ENCODE measurements at regions not wholly inside any gene's neighbourhood (a gene's known extent, or its start where the extent isn't known, plus 50 kb on each side); places are given as distances from the start of the nearest gene placed in this dataset.
"Not testable (repeated sequence)": the region's sequence is repeated elsewhere in the genome, so short reads cannot be mapped to it uniquely, and the experiment has no call there.

DNA sequence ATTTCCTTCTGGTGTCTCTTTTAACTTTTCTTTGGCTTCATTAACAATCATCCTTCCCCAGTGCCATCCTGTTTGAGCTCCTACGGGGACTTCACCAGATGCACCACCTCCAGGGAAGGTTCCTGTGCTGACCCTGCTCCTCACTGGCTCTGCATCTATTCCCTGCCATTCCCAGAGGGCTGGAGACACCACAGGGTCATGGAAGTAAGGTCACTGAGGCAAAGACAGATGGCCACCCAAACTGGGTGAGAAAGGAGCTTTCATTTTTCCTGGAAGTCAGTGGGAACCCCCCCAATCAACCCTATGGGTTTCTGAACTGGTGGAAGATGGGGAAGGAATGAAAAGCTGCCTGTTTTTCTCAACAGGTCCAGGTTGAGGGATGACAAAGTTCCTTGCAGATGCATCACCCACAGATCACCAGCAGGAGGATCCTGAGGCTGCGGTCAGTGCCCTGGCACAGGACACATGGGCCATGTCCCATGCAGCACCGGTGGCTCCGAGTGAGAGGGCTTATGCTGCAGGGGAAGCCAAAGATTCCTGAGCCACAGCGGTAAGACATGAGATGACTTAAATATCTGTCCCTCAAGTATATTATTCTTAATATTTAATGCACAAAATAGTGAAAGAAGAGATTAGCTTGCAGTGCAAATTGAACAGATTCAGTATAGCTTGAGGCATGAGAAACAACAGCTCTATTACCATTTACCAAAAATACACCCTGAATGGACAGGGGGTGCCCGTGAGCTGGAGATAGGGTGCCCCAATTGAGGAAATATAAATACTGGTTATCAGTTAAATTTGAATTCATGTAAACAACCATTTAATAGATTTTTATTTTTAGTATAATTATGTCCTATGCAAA lies 73.0 kb upstream of the VPREB1 start:
- in situ Hi-C loops (cut with HindIII; ENCODE audit: low pct_ligation_motif_present, low pct_unique_long_range_greater_than_20kb, low sequenced_read_pairs): no loop called here
- peak; percentile 44 for DNase-seq

DNA sequence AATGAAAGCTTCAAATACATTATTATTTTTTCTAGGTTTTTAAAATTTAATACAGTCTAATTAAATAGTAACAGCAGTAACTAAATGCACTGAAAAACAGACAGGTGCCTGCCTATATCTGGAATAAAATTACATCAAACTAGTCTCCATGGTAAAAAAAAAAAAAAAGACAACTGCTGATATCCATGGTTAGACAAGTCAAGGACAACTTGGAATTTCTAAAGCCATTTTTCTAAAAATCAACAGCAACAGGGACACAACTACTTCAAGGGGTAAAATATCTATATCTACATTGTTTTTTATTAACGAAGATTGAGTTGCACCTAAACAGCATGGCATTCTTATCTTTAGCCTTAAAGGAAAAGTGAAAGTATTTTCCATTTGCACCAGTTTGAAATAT lies 74.7 kb upstream of the VPREB1 start:
- no peak for DNase-seq
- in situ Hi-C loops (cut with HindIII; ENCODE audit: low pct_ligation_motif_present, low pct_unique_long_range_greater_than_20kb, low sequenced_read_pairs): no loop called here

DNA sequence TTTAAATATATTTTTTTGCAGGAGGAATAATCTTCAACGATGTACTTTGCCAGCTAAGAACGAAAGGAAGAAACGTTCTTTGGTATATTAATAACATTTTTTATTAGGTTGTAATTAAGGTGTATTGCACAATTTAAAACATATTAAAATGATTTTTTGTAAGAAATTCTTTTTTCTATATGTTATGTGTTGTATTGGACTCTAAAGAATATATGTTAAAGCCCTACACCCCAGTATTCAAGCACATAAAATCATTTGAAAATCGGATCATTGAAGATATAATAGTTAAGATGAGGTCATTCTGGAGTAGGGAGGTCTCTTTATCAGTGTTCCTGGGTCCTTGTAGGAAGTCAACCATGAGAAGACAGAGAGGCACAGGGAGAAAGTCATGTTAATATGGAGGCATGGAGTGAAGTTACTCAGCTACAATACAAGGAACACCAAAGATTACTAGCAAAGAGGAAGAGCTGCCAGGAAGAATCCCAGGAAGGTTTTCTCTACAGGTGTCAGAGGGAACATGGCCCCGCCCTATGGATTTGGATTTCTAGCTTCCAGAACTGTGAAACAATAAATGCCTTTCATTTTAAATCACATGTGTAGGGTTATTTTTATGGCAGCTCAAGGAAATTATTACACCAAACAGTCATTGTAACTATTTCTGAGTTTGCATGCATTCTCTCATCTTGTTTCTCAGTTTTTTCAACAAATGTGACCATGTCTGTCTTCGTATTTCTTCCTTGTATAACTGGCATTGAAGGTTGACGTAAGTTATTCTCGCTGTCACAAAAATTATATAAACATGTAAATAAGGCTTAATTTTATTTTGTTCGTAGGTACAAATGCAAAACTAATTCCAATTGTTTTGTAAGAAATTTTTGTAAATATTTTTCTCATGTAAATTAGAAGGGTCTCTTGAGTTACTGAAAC lies 75.4 kb upstream of the VPREB1 start:
- no peak for DNase-seq

GRCh38 chr22:22168190-22168940 lies 76.2 kb upstream of the VPREB1 start:
- no peak for DNase-seq
- in situ Hi-C loops (cut with HindIII; ENCODE audit: low pct_ligation_motif_present, low pct_unique_long_range_greater_than_20kb, low sequenced_read_pairs): no loop called here

More for the DNA sequence above, 75.4 kb upstream of the VPREB1 start:
- in situ Hi-C loops (cut with HindIII; ENCODE audit: low pct_ligation_motif_present, low pct_unique_long_range_greater_than_20kb, low sequenced_read_pairs): no loop called here

DNA sequence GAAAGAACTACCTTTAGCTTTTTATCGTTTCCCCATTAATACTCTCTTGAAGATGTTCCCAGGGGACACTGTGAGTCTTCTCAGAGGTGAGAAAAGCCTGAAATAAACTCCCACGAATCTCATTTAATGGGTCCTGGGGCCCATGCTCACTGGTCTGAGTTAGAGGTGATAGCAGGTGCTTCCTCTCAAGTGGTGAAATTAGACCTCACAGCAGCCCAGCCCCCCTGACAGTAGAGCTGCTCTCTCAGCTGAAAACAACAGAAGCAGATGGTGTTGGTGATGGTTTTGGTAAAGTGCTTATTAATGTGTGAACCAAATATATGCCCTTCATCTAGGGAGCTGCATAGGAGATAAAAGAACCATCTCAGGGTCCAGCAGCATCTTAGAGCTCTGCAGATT lies 76.8 kb upstream of the VPREB1 start:
- in situ Hi-C loops (cut with HindIII; ENCODE audit: low pct_ligation_motif_present, low pct_unique_long_range_greater_than_20kb, low sequenced_read_pairs): no loop called here
- no peak for DNase-seq

- DNase-seq: no peak
- in situ Hi-C loops (cut with HindIII; ENCODE audit: low pct_ligation_motif_present, low pct_unique_long_range_greater_than_20kb, low sequenced_read_pairs): no loop called here
Observed at GRCh38 chr22:22166941-22167713, 77.5 kb upstream of the VPREB1 start.

DNA sequence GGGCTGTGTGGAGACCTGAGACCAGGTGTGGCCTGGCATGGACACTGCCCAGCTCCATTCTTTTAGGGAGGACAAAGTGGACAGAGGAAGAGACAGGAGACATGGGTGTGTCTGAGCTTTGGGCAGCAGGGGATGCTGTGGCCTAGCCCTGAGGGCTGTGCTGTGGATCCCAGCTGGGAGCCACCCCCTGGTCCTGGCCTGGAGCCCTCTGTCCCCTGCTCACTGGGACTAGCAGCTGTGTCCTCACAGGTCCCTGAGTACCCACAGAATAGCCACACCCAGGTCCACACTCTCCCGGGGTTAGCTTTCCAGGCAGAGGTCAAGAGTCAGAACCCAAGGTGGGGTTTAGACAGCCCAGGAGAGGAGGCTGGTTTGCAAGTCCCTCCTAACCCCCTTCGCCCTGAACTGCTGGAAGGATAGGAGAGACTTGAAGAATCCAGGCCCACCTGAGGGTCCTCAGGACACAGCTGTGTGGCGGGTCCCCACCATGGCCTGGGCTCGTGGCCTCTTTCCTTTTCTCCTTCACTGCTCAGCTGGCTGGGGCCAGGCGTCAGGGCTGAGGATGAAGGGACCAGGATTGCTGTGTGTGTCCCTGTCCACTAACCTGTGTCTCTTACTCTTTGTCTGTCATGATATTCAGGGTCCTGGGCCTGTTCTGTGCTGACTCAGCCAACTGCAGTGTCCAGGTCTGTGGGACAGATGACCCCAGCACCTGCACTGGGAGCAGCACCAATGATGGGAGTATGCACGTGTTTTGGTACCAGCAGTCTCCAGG lies 78.5 kb upstream of the VPREB1 start:
- no peak for DNase-seq
- in situ Hi-C loops (cut with HindIII; ENCODE audit: low pct_ligation_motif_present, low pct_unique_long_range_greater_than_20kb, low sequenced_read_pairs): no loop called here

- in situ Hi-C loops (cut with HindIII; ENCODE audit: low pct_ligation_motif_present, low pct_unique_long_range_greater_than_20kb, low sequenced_read_pairs): no loop called here
- peak; percentile 13 for DNase-seq
Observed at GRCh38 chr22:22164541-22165272, 79.9 kb upstream of the VPREB1 start.

- DNase-seq: no peak
Observed at GRCh38 chr22:22161924-22162851, 82.4 kb upstream of the VPREB1 start.

GRCh38 chr22:22160768-22161167 lies 83.8 kb upstream of the VPREB1 start:
- DNase-seq; in situ Hi-C loops (cut with HindIII; ENCODE audit: low pct_ligation_motif_present, low pct_unique_long_range_greater_than_20kb, low sequenced_read_pairs): not testable (repeated sequence)

More at GRCh38 chr22:22161924-22162851, 82.4 kb upstream of the VPREB1 start:
- in situ Hi-C loops (cut with HindIII; ENCODE audit: low pct_ligation_motif_present, low pct_unique_long_range_greater_than_20kb, low sequenced_read_pairs): no loop called here

DNA sequence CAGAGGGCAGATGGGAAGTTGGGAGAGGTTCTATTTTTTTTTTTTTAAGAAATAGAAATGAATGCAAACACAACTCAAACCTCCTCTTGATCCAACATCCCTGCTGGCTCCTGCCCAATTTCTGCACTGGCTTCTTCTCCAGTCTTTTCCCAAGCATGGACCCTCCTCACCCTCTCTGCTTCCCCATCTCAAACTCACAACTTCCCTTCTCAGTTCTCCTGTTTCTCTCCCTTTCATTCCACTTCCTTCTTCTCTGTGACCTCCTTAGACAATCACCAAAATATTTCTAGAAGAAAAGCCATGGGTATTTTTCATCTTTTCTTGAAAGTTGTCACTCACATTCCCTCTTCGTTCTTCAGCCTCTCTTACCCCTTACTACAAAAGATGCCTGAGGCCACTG lies 85.2 kb upstream of the VPREB1 start:
- in situ Hi-C loops (cut with HindIII; ENCODE audit: low pct_ligation_motif_present, low pct_unique_long_range_greater_than_20kb, low sequenced_read_pairs): no loop called here
- no peak for DNase-seq

- in situ Hi-C loops (cut with HindIII; ENCODE audit: low pct_ligation_motif_present, low pct_unique_long_range_greater_than_20kb, low sequenced_read_pairs): no loop called here
Observed at GRCh38 chr22:22158965-22159364, 85.6 kb upstream of the VPREB1 start.

DNA sequence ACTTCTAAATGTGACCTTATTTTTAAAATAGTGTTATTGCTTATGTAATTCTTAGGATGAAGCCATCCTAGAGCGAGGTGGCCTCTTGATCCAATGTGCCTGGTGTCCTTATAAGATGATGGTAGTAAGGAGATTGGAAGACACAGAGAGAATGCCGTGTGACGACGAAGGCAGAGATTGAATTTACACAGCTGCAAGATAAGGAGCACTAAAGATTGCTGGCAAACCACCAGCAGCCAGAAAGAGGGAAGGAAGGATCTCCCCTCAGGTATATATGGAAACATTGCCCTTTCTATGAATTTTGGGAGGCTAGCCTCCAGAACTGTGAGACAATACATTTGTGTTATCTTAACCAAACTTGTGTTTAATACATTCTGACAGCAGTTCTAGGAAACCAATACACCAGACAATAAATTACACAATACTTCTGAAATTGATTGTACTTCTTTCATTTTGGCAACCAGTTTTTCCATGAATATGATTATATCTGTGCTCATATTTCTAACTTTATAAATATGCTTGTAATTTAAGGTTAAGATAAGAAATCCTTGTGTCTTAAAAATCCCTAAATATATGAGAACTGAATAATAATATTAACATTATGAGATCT lies 86.3 kb upstream of the VPREB1 start:
- in situ Hi-C loops (cut with HindIII; ENCODE audit: low pct_ligation_motif_present, low pct_unique_long_range_greater_than_20kb, low sequenced_read_pairs): no loop called here
- no peak for DNase-seq

More at GRCh38 chr22:22158965-22159364, 85.6 kb upstream of the VPREB1 start:
- DNase-seq: no peak

DNA sequence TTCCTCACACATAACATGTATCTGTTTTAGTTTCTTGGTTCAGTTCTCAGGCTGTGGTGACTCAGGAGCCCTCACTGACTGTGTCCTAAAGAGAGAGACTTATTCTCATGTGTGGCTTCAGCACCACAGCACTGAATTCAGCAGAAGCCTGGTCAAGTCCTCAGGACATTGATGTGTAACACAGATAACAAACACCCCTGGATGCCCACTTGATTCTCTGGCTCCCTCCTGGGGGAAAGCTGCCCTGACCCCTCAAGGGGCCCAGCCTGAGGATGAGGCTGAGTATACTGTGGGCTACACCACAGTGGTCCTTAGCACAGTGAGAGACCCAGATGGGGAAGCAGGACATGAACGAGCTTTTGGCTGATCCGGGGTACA lies 87.2 kb upstream of the VPREB1 start:
- in situ Hi-C loops (cut with HindIII; ENCODE audit: low pct_ligation_motif_present, low pct_unique_long_range_greater_than_20kb, low sequenced_read_pairs): no loop called here

DNA sequence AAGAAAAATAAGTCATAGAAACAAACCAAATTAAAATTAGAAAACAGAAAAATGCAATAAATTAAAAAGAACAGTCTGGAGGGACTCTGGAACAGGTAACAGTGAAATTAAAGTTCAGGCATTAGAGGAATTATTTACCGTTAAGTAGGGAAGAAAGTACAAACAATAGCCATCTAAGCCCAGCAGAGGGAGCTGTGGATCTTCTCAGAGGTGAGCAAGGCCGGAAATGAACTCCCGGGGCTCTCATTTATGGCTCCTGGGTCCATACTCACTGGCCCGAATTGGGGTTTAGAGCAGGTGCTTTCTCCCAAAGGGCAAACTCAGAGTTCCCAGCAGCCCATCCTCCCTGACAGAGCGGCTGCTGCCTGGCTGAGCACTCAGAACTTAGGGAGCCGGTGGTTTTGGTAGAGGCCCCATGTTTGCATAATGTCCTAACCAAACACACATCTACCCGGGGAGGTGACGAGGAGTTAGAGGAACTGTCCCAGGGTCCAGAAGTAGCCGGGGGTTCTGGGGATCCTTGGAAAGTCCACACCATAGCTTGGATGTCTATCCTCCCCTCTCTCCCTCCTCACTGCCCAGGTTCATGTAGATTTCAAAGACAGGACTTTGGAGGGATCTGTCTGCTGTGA lies 87.8 kb upstream of the VPREB1 start:
- peak; percentile 81 for DNase-seq
- in situ Hi-C loops (cut with HindIII; ENCODE audit: low pct_ligation_motif_present, low pct_unique_long_range_greater_than_20kb, low sequenced_read_pairs): no loop called here

More for the DNA sequence above, 87.2 kb upstream of the VPREB1 start:
- no peak for DNase-seq

Data from ACHN (cell line).